Immature natural killer cell (primary cell): ENCODE measurements at regions not wholly inside any gene's neighbourhood (a gene's known extent, or its start where the extent isn't known, plus 50 kb on each side); places are given as distances from the start of the nearest gene placed in this dataset.
"Not testable (repeated sequence)": the region's sequence is repeated elsewhere in the genome, so short reads cannot be mapped to it uniquely, and the experiment has no call there.

Source experiments
- DNase-seq, 3 donors: peaks; one replicate each; pipeline ENCODE4 v3.0.0; 2022; ENCODE audit warnings: mixed read lengths in 1 of 3
- H3K27ac Mint-ChIP-seq, 6 donors: one replicate each; pipeline ENCODE4 v1.8.0; 2020; ENCODE audit warnings: mixed read lengths in 6 of 6, mild to moderate bottlenecking in 5 of 6, inconsistent platforms in 4 of 6, moderate library complexity in 3 of 6
- H3K27me3 Mint-ChIP-seq, 3 donors: one replicate each; pipeline ENCODE4 v1.8.0; 2020 to 2021; ENCODE audit warnings: low read depth in 3 of 3, mild to moderate bottlenecking in 3 of 3, mixed read lengths in 3 of 3, moderate library complexity in 3 of 3, inconsistent platforms in 1 of 3
- H3K36me3 Mint-ChIP-seq, 3 donors: one replicate each; pipeline ENCODE4 v1.8.0; 2020; ENCODE audit warnings: mixed read lengths in 3 of 3, inconsistent platforms in 2 of 3, mild to moderate bottlenecking in 2 of 3
- H3K4me1 Mint-ChIP-seq, 2 donors: one replicate each; pipeline ENCODE4 v1.8.0; 2020; ENCODE audit warnings: inconsistent platforms in 2 of 2, mild to moderate bottlenecking in 2 of 2, mixed read lengths in 2 of 2, moderate library complexity in 1 of 2
- H3K4me3 Mint-ChIP-seq, 5 donors: one replicate each; pipeline ENCODE4 v1.8.0; 2020; ENCODE audit warnings: mild to moderate bottlenecking in 5 of 5, mixed read lengths in 5 of 5, inconsistent platforms in 3 of 5, moderate library complexity in 3 of 5
- H3K9me3 Mint-ChIP-seq, 6 donors: one replicate each; pipeline ENCODE4 v1.8.0; 2020; ENCODE audit warnings: mild to moderate bottlenecking in 6 of 6, mixed read lengths in 6 of 6, inconsistent platforms in 4 of 6, moderate library complexity in 3 of 6

DNA sequence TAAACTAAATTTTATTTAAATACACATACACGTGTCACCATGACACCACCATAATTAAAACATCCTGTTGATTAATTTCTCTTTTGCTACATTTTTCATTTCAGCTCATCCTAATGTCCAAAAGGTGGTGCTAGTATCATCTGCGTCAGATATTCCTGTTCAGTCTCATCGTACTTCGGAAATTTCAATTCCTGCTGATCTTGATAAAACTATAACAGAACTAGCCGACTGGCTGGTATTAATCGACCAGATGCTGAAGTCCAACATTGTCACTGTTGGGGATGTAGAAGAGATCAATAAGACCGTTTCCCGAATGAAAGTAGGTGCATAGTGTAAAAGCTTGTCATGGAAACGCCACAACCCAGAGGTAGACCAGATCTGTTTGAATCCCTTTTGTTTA lies 263.4 kb downstream of the UTRN start:
- no peaks in the 10 kb centered on the region for H3K9me3 Mint-ChIP-seq
- H3K4me3 Mint-ChIP-seq, result no peak overlapping the region
- peaks cover 2 to 11% of the 10 kb centered on the region in 2 donors for H3K4me1 Mint-ChIP-seq
- peaks cover 37 to 61% (median 57%) of the 10 kb centered on the region in 3 donors for H3K36me3 Mint-ChIP-seq
- H3K27ac Mint-ChIP-seq, result peak overlapping the region in 1 of 6 donors; percentile 31
- no peak for DNase-seq
- peaks cover 0 to 10% (median 8%) of the 10 kb centered on the region in 3 donors for H3K27me3 Mint-ChIP-seq

DNA sequence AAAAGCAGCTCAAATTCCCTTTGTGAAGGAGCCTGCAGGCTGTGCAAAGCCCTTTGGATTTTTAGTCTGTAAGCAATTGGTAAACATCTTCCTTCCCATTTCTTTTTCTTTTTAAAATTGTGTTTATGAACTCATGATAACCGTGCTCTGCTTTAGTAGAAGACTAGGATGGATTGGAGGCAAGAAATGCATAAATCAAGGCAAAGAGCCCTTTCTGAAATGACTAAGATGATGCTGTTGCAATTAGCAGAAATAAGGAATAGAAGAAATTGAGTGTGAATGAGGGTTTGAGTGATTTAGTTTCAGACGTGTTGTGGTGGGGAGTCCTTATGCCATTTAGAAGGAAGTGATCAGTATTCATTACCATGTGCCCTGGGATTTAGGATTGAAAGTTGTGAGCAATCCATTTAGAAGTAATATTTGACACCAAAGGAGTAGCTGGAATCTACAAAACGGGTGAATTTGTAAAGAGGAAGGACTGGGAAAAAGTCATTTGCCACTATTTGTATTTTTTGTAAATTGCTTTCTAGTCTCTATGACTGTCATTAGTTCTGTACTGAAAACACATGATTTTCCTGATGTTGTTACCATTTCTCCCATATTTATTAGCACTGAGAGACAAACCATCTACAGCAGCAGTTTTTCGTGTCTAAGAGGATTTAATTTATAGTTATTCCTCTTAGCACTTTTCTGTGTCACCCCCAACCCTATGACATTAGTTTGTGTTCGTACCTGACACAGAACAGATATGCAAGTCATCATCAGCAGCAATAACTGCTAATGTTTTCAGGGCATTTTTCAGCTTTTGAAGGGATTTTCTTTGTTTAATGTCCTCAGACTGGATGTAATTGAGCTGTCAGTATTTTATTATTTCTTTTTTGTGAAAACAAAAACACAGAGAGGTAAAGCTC lies 265.0 kb downstream of the UTRN start:
- H3K9me3 Mint-ChIP-seq, result no peaks in the 10 kb centered on the region
- peaks cover 37 to 62% (median 51%) of the 10 kb centered on the region in 3 donors for H3K36me3 Mint-ChIP-seq
- DNase-seq, result no peak
- peaks cover 3 to 6% of the 10 kb centered on the region in 2 donors for H3K4me1 Mint-ChIP-seq
- no peak overlapping the region for H3K4me3 Mint-ChIP-seq
- H3K27ac Mint-ChIP-seq, result peak overlapping the region; percentile 1 to 42 (median 22)
- peaks cover 0 to 9% (median 5%) of the 10 kb centered on the region in 3 donors for H3K27me3 Mint-ChIP-seq

DNA sequence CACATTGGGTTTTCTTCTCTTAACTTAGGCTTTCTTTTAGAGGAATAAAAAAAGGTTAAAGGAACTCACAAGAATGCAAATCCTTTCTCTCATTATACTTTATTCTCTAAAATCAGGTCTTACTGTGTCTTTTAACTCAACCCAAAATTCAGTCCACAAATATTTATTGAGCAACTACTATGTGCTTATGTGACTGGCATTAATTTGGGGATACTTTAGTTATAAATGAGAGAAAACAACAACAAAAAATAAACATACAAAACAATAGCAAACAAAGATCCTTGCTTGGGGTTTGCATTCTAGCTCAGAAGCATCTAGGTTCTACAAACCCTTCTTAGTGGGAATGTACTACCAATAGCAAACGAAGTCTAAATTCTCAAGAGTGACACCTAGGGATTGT lies 266.2 kb downstream of the UTRN start:
- H3K4me3 Mint-ChIP-seq, result no peak overlapping the region
- H3K27ac Mint-ChIP-seq, result peak overlapping the region in 2 of 6 donors; percentile 35 to 73
- peaks cover 7 to 11% of the 10 kb centered on the region in 2 donors for H3K4me1 Mint-ChIP-seq
- no peak for DNase-seq
- H3K36me3 Mint-ChIP-seq, result peaks cover 40 to 69% (median 52%) of the 10 kb centered on the region in 3 donors
- peaks cover 0 to 12% (median 7%) of the 10 kb centered on the region in 3 donors for H3K27me3 Mint-ChIP-seq
- H3K9me3 Mint-ChIP-seq, result no peaks in the 10 kb centered on the region

DNA sequence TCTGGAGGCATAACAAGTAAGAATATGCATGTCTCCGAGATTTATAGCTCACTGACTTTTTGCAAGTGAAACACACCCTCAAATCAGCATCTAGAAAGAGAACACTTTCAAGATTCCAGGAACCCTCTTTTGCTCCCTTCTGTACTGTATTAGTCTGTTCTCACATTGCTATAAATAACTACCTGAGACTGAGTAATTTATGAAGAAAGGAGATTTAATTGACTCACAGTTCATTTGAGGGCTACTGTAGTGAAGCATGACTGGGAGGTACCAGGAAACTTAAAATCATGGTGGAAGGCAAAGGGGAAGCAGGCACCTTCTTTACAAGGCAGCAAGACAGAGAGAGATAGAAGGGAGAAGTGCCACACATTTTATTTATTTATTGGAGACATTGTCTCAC lies 269.9 kb downstream of the UTRN start:
- DNase-seq, result no peak
- Mint-ChIP-seq H3K36me3 (peaks cover 29 to 66% (median 40%) of the 10 kb centered on the region in 3 donors), H3K4me3 (no peak overlapping the region), H3K27me3 (peaks cover 0 to 8% (median 5%) of the 10 kb centered on the region in 3 donors), H3K9me3 (no peaks in the 10 kb centered on the region), H3K27ac (peak overlapping the region in 4 of 6 donors; percentile 17 to 76 (median 30)), H3K4me1 (peaks cover 15 to 32% of the 10 kb centered on the region in 2 donors)

DNA sequence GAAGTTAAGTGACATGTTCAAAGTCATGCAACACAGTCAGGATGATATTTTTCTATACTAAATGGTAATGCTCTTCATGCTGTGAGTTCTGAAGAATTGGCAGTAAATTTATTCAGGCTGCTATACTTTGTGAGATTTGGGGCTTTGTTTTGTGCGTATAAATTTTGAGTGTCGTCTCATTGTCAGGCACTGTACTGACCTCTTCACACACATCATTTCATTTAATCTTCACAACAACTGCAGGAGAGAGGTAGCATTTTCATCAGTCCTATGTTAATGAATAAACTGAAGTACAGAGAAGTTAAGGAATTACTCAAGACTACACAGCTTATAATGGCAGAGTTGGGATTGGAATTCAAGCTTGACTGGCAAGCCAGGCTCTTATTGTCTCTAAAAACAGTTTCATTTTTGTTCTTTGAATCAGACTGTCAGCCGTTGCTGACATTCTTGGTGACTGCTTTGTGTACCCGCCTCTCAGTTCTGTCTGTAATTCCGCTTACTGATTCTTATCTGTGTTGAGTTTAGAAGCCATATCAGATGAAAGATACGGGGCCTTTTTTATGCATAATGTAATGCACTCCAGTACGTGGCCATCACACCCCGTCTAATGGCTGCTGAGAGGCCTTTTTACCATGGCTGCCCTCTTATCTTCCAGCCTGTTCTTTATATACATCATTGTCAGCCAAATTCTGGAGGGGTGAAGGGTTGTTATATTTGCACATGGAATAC lies 274.9 kb downstream of the UTRN start:
- H3K9me3 Mint-ChIP-seq, result no peaks in the 10 kb centered on the region
- peaks cover 11 to 46% (median 19%) of the 10 kb centered on the region in 3 donors for H3K36me3 Mint-ChIP-seq
- H3K27me3 Mint-ChIP-seq, result peaks cover 0 to 7% (median 0%) of the 10 kb centered on the region in 3 donors
- DNase-seq, result peak in 1 of 3 donors; percentile 10
- H3K4me1 Mint-ChIP-seq, result peaks cover 24 to 38% of the 10 kb centered on the region in 2 donors
- peak overlapping the region in 4 of 5 donors; percentile 19 to 60 (median 36) for H3K4me3 Mint-ChIP-seq
- H3K27ac Mint-ChIP-seq, result peak overlapping the region; percentile 28 to 94 (median 73)

DNA sequence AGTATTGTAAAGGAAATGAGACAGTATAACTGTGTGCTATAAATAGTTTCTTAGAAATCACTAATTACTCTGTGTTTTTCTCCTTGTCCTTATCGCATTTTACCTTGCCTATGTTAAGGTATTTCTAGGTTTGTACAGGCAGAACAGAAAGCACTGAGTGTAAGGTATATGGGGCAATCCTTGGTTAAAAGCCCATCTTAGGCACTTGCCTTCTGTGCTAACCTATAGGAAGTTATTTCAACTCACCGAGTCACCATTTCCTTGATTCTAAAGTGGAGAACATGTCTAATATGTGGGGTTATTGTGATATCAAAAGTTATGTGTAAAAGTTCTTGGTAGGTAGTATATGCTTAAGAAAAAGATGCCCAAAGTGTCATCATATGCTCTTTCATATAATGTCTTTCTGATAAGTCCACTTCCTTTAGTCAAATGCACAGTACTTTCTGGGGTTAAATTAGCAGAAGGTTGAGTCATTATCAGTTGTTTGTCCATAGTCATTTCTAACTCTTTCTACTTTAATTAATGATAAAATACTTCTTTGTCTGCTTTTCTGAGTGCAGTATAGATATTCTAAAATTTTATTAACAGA lies 276.4 kb downstream of the UTRN start:
- Mint-ChIP-seq H3K36me3 (peaks cover 7 to 30% (median 10%) of the 10 kb centered on the region in 3 donors), H3K27me3 (no peaks in the 10 kb centered on the region), H3K4me3 (no peak overlapping the region), H3K27ac (no peak overlapping the region), H3K9me3 (no peaks in the 10 kb centered on the region), H3K4me1 (peaks cover 20 to 31% of the 10 kb centered on the region in 2 donors)
- no peak for DNase-seq

DNA sequence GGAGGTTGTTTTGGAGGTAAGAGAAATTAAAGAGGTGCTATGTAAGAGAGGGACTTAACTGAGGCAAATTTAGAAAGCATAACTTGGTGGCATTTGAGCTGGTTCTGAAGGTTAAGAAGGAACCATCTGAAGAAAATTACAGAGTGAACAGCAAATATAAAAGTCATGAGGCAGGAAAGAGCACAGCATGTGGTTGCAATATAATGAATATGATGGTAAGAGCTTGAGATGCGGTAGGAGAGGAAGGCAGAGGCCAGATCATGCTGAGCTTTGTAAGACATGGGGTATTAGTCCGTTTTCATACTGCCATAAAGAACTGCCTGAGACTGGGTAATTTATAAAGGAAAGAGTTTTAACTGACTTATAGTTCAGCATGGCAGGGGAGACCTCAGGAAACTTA lies 279.1 kb downstream of the UTRN start:
- H3K36me3 Mint-ChIP-seq, result peaks cover 6 to 16% (median 7%) of the 10 kb centered on the region in 3 donors
- no peaks in the 10 kb centered on the region for H3K27me3 Mint-ChIP-seq
- H3K27ac Mint-ChIP-seq, result no peak overlapping the region
- H3K4me1 Mint-ChIP-seq, result peaks cover 20 to 28% of the 10 kb centered on the region in 2 donors
- H3K4me3 Mint-ChIP-seq, result no peak overlapping the region
- H3K9me3 Mint-ChIP-seq, result no peaks in the 10 kb centered on the region
- no peak for DNase-seq

DNA sequence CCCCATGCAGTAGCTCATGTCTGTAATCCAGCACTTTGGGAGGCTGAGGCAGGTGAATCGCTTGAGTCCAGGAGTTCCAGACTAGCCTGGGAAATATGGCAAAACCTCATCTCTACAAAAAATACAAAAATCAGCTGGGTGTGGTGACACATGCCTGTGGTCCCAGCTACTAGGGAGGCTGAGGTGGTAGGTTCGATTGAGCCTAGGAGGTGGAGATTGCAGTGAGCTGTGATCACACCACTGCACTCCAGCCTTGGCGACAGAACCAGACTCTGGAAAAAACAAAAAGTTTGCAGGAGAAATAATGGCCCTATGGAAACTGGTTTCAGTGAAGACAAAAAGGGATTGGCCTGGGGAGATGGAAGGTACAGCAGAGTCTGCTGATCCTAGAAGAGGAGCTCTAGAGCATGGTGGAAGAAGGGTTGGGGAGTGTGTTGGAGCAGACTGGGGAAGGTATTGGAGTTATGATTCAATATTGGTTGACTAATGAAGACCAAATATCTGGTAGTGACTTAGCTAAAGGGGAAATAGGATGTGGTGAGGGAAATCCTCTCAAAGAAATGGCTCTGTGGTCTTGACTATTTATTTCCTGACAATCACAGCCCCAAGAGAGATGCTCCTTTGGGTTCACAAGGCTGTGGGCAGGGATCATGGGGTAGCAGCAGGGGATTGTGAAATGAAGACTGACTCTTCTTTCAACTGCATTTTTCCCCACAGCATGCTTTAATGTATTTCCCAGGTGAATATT lies 281.9 kb downstream of the UTRN start:
- H3K4me1 Mint-ChIP-seq, result peaks cover 7 to 25% of the 10 kb centered on the region in 2 donors
- H3K4me3 Mint-ChIP-seq, result no peak overlapping the region
- DNase-seq, result peak in 2 of 3 donors; percentile 18 to 24
- H3K9me3 Mint-ChIP-seq, result no peaks in the 10 kb centered on the region
- no peak overlapping the region for H3K27ac Mint-ChIP-seq
- H3K27me3 Mint-ChIP-seq, result peaks cover 0 to 9% (median 2%) of the 10 kb centered on the region in 3 donors
- H3K36me3 Mint-ChIP-seq, result peaks cover 12 to 22% (median 19%) of the 10 kb centered on the region in 3 donors

DNA sequence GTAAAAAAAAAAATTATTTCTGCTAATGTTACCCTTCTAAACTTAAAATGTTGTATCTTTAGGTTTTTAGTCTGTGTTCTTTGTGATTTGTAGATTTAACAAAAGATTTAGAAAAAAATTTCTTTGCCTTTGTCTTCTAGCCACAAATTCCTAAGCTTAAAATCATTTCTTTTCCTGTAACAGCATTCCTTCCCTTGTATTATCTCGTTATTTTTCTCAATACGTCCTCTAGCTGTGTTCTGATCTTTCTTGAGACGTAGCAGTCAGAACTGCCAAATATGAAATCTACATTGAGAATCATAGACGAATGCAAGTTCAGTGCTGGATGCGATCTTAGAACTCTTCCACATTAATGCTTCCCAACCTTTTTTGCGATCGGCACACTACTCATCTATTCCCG lies 283.1 kb downstream of the UTRN start:
- H3K9me3 Mint-ChIP-seq, result no peaks in the 10 kb centered on the region
- H3K4me1 Mint-ChIP-seq, result peaks cover 7 to 27% of the 10 kb centered on the region in 2 donors
- no peak overlapping the region for H3K4me3 Mint-ChIP-seq
- no peak for DNase-seq
- H3K36me3 Mint-ChIP-seq, result peaks cover 15 to 24% (median 21%) of the 10 kb centered on the region in 3 donors
- peaks cover 2 to 9% (median 5%) of the 10 kb centered on the region in 3 donors for H3K27me3 Mint-ChIP-seq
- H3K27ac Mint-ChIP-seq, result peak overlapping the region in 1 of 6 donors; percentile 9

DNA sequence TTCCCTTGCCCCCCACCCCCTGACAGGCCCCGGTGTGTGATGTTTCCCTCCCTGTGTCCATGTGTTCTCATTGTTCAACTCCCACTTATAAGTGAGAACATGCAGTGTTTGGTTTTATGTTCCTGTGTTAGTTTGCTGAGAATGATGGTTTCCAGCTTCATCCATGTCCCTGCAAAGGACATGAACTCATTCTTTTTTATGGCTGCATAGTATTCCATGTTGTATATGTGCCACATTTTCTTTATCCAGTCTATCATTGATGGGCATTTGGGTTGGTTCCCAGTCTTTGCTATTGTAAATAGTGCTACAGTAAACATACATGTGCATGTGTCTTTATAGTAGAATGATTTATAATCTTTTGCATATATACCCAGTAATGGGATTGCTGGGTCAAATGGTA lies 287.4 kb downstream of the UTRN start:
- H3K27ac Mint-ChIP-seq, result peak overlapping the region in 2 of 6 donors; percentile 21 to 76
- not testable (repeated sequence) for H3K4me3 Mint-ChIP-seq, H3K27me3 Mint-ChIP-seq, DNase-seq, H3K9me3 Mint-ChIP-seq
- peaks cover 20 to 50% of the 10 kb centered on the region in 2 donors for H3K4me1 Mint-ChIP-seq
- H3K36me3 Mint-ChIP-seq, result peaks cover 22 to 24% (median 24%) of the 10 kb centered on the region in 3 donors

DNA sequence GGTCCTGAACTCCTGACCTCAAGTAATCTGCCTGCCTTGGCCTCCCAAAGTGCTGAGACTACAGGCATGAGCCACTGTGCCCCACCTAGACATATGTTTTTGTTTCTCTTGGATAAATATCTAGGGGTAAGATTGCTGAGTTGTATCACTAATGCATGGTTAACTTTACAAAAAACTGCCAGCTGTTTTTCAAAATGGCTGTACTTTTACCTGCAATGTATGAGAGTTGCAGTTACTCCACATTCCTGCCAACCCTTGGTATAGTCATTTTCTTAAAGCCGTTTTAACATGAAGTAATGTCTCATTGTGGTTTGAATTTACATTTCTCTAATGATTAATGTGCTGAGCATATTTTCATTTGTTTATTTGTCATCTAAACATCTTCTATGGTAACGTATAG lies 289.7 kb downstream of the UTRN start:
- H3K27me3 Mint-ChIP-seq, result peaks cover 0 to 13% (median 8%) of the 10 kb centered on the region in 3 donors
- no peaks in the 10 kb centered on the region for H3K9me3 Mint-ChIP-seq
- DNase-seq, result no peak
- peaks cover 18 to 38% of the 10 kb centered on the region in 2 donors for H3K4me1 Mint-ChIP-seq
- peaks cover 21 to 22% (median 22%) of the 10 kb centered on the region in 3 donors for H3K36me3 Mint-ChIP-seq
- no peak overlapping the region for H3K4me3 Mint-ChIP-seq
- peak overlapping the region in 2 of 6 donors; percentile 23 to 57 for H3K27ac Mint-ChIP-seq

DNA sequence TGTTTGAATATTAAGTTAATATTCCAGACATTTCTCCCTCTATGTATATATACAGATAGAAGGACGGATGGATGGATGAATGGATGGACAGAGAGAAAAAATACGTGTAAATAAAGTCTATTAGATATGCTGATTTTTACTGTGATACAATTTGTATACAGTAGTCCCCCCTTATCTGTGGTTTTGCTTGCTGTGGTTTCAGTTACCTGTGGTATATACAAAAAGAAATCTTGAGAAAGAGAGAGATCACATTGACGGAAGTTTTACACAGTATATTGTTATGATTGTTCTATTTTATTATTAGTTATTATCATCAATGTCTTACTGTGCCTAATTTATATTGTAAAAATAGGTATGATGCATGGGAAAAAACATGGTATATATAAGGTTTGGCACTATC lies 290.2 kb downstream of the UTRN start:
- DNase-seq, result no peak
- no peak overlapping the region for H3K4me3 Mint-ChIP-seq
- H3K27me3 Mint-ChIP-seq, result peaks cover 0 to 15% (median 4%) of the 10 kb centered on the region in 3 donors
- H3K9me3 Mint-ChIP-seq, result no peaks in the 10 kb centered on the region
- peaks cover 17 to 24% (median 22%) of the 10 kb centered on the region in 3 donors for H3K36me3 Mint-ChIP-seq
- no peak overlapping the region for H3K27ac Mint-ChIP-seq
- peaks cover 14 to 40% of the 10 kb centered on the region in 2 donors for H3K4me1 Mint-ChIP-seq

DNA sequence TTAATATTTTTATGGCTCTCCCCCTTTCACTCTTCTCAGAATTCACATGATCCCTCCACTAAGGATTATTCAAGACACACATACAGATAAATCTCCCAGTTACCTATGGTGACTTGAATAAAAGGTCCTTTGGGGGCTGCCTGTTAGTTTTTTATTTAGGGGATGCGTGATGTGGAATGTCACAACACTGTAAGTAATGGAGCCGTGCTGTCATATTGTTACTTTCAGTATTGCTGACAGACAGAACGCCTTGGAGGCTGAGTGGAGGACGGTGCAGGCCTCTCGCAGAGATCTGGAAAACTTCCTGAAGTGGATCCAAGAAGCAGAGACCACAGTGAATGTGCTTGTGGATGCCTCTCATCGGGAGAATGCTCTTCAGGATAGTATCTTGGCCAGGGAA lies 291.7 kb downstream of the UTRN start:
- Mint-ChIP-seq H3K36me3 (peaks cover 14 to 24% (median 23%) of the 10 kb centered on the region in 3 donors), H3K9me3 (no peaks in the 10 kb centered on the region), H3K4me1 (peaks cover 20 to 47% of the 10 kb centered on the region in 2 donors), H3K27ac (peak overlapping the region in 4 of 6 donors; percentile 15 to 81 (median 58)), H3K4me3 (peak overlapping the region in 1 of 5 donors; percentile 12), H3K27me3 (peaks cover 0 to 16% (median 6%) of the 10 kb centered on the region in 3 donors)
- no peak for DNase-seq
